Heart left ventricle (tissue), 13 donors: ENCODE measurements at regions not wholly inside any gene's neighbourhood (a gene's known extent, or its start where the extent isn't known, plus 50 kb on each side); places are given as distances from the start of the nearest gene placed in this dataset.

ENCODE experiments used
- POLR2A ChIP-seq, 2 donors: fragments of 450-650 bp; IDR thresholded peaks; one replicate each; pipeline ENCODE4 v1.6.1; 2017; ENCODE audit warnings: antibody characterized with exemption in 2 of 2, mild to moderate bottlenecking in 2 of 2, moderate library complexity in 2 of 2
- TF ChIP-seq, protein P1 (sequence below), 12 donors: fragments of 200-600 bp; sonication (generic) in 4 of 12; IDR thresholded peaks; one replicate each; pipeline versions ENCODE4 v1.5.0 to v1.8.0; 2018 to 2022; ENCODE audit warnings: antibody characterized with exemption in 12 of 12, mild to moderate bottlenecking in 5 of 12
- donor health status: ischemic (EF 13 %, LVEDD 7.1; RV severe dilation, severe dysfunction).
- donor health status: DM: no; HTN: yes; CAD: no.
- donor health status: DM: no; HTN: no; CAD: no.
- donor health status: ischemic (EF 25% LVEDD 6.9; RV normal size, moderate dysfunction).
- donor health status: ischemic (EF 25% LVEDD 5.7; RV mildly dilated, moderate dysfunction).
- donor health status: ischemic (EF 35%, LVEDD 5.7; RV mildly dilated, moderate dysfunction).
- donor health status: nonischemic (EF 11% LVEDD 7.7; RV severe dilation, severe dysfunction).
- donor health status: DM: yes; HTN: yes; CAD: no.
- donor health status: PGD.
- donor health status: ischemic (EF 29% LVEDD 5.4; RV normal size, mild dysfunction).
- donor health status: nonischemic (EF 23%, LVEDD 6.1; RV moderate dilation, normal function).

DNA sequence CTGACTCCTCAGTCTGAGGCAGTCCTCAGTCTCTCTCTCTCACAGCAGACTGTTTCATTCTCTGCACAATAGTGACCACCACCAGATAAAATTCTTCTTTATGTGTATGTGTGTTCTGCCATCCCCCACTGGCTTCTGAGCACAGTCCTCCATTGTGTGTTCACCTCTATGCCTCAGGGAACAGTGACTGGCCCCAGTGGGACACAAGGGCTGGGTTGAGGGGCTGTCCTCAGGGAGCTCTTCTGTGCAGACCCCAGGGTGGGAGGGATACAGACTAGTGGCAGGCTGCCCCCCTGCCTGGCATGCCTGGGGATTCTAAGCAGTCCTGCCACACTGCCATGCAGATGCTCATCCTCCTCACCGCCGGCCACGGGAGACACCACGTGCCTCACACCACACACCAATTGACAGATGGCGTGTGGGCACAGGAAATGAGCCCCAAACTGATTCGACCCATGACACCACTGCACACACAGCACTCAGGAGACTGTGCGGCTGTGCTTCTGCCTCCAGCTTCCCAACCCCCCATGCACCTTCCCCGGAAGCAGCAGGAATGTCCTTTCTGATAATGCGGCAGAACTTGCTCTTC is 237.6 kb upstream of the CHRNA7 start:
- TF ChIP-seq, protein P1, sequence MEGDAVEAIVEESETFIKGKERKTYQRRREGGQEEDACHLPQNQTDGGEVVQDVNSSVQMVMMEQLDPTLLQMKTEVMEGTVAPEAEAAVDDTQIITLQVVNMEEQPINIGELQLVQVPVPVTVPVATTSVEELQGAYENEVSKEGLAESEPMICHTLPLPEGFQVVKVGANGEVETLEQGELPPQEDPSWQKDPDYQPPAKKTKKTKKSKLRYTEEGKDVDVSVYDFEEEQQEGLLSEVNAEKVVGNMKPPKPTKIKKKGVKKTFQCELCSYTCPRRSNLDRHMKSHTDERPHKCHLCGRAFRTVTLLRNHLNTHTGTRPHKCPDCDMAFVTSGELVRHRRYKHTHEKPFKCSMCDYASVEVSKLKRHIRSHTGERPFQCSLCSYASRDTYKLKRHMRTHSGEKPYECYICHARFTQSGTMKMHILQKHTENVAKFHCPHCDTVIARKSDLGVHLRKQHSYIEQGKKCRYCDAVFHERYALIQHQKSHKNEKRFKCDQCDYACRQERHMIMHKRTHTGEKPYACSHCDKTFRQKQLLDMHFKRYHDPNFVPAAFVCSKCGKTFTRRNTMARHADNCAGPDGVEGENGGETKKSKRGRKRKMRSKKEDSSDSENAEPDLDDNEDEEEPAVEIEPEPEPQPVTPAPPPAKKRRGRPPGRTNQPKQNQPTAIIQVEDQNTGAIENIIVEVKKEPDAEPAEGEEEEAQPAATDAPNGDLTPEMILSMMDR (IDR thresholded peaks at IDR 0.05), result no peak
- TF ChIP-seq POLR2A (IDR thresholded peaks at IDR 0.05), result no peak
